Large intestine (tissue), 3 donors: ENCODE measurements at regions not wholly inside any gene's neighbourhood (a gene's known extent, or its start where the extent isn't known, plus 50 kb on each side); places are given as distances from the start of the nearest gene placed in this dataset.
"Not testable (repeated sequence)": the region's sequence is repeated elsewhere in the genome, so short reads cannot be mapped to it uniquely, and the experiment has no call there.

Experiments
- DNase-seq, 2 donors: peaks; one replicate each; pipeline versions ENCODE4 v3.0.0 to v3.0.0-alpha.2; 2013
- H3K27ac ChIP-seq: one replicate; pipeline ENCODE4 v1.5.1; 2013; ENCODE audit warnings: low read length
- H3K27me3 ChIP-seq: 2 replicates; pipeline ENCODE4 v1.6.1; 2013; ENCODE audit warnings: low read length; ENCODE audit not compliant: control insufficient read depth, insufficient read depth
- H3K36me3 ChIP-seq: 2 replicates; pipeline ENCODE4 v1.6.1; 2013; ENCODE audit warnings: low read length; ENCODE audit not compliant: control insufficient read depth, insufficient read depth
- H3K4me1 ChIP-seq: one replicate; pipeline ENCODE4 v1.6.1; 2013; ENCODE audit warnings: low read length; ENCODE audit not compliant: control insufficient read depth, insufficient read depth
- H3K4me3 ChIP-seq: one replicate; pipeline ENCODE4 v1.5.1; 2013; ENCODE audit warnings: low read length
- H3K9me3 ChIP-seq: one replicate; pipeline ENCODE4 v1.6.1; 2013; ENCODE audit warnings: mild to moderate bottlenecking, low read depth, low read length, moderate library complexity; ENCODE audit not compliant: control insufficient read depth
- WGBS: methylation state at CpG from one replicate; pipeline ENCODE4 v1.1.5; 2013; ENCODE audit warnings: low lambda C conversion rate; ENCODE audit not compliant: insufficient coverage; 5-methylcytosine and 5-hydroxymethylcytosine counted together

- H3K27me3 ChIP-seq: no peaks in the 10 kb centered on the region
- no peaks in the 10 kb centered on the region for H3K9me3 ChIP-seq
- no peaks in the 10 kb centered on the region for H3K4me1 ChIP-seq
- H3K4me3 ChIP-seq: no peak overlapping the region
- no peak overlapping the region for H3K27ac ChIP-seq
- 33% methylated on average over 1 of the region's 2 CpGs for WGBS
- DNase-seq: no peak
- H3K36me3 ChIP-seq: no peaks in the 10 kb centered on the region
Observed at GRCh38 chr2:143996974-143997373, 522.9 kb downstream of the ZEB2 start.

- no peak for DNase-seq
- H3K4me1 ChIP-seq: no peaks in the 10 kb centered on the region
- no peak overlapping the region for H3K27ac ChIP-seq
- H3K9me3 ChIP-seq: peaks cover 3% of the 10 kb centered on the region
- H3K4me3 ChIP-seq: no peak overlapping the region
- 100% methylated on average over 1 of the region's 1 CpG for WGBS
- no peaks in the 10 kb centered on the region for H3K27me3 ChIP-seq
- H3K36me3 ChIP-seq: no peaks in the 10 kb centered on the region
Observed at GRCh38 chr2:143994961-143995360, 525.0 kb downstream of the ZEB2 start.

- not testable (repeated sequence) for H3K36me3 ChIP-seq, H3K4me3 ChIP-seq, DNase-seq, H3K9me3 ChIP-seq, H3K4me1 ChIP-seq, H3K27me3 ChIP-seq, H3K27ac ChIP-seq
- WGBS: no CpG with 5 or more reads among the region's 30 CpGs
Observed at GRCh38 chr2:143991596-143991995, 528.3 kb downstream of the ZEB2 start.

- no peak overlapping the region for H3K27ac ChIP-seq
- no peaks in the 10 kb centered on the region for H3K36me3 ChIP-seq
- no peaks in the 10 kb centered on the region for H3K27me3 ChIP-seq
- H3K4me1 ChIP-seq: no peaks in the 10 kb centered on the region
- no peak for DNase-seq
- H3K9me3 ChIP-seq: peaks cover 3% of the 10 kb centered on the region
- no peak overlapping the region for H3K4me3 ChIP-seq
- WGBS: no CpG with 5 or more reads among the region's 1 CpG
Observed at GRCh38 chr2:143988082-143988481, 531.8 kb downstream of the ZEB2 start.

GRCh38 chr2:143981428-143981827 is 538.5 kb downstream of the ZEB2 start:
- Histone ChIP-seq H3K27me3 (no peaks in the 10 kb centered on the region), H3K4me3 (no peak overlapping the region), H3K27ac (no peak overlapping the region), H3K9me3 (no peaks in the 10 kb centered on the region), H3K36me3 (no peaks in the 10 kb centered on the region), H3K4me1 (no peaks in the 10 kb centered on the region)
- WGBS: 100% methylated on average over 2 of the region's 2 CpGs
- no peak for DNase-seq

- H3K4me3 ChIP-seq: no peak overlapping the region
- no peaks in the 10 kb centered on the region for H3K4me1 ChIP-seq
- H3K9me3 ChIP-seq: peaks cover 3% of the 10 kb centered on the region
- no CpG with 5 or more reads among the region's 6 CpGs for WGBS
- H3K27me3 ChIP-seq: no peaks in the 10 kb centered on the region
- H3K27ac ChIP-seq: no peak overlapping the region
- no peaks in the 10 kb centered on the region for H3K36me3 ChIP-seq
- DNase-seq: no peak
Observed at GRCh38 chr2:143977356-143977755, 542.6 kb downstream of the ZEB2 start.

- Histone ChIP-seq H3K36me3 (no peaks in the 10 kb centered on the region), H3K27me3 (no peaks in the 10 kb centered on the region)
- 67% methylated on average over 1 of the region's 1 CpG for WGBS
Observed at GRCh38 chr2:143975216-143975615, 544.7 kb downstream of the ZEB2 start.

GRCh38 chr2:143974262-143974661 is 545.7 kb downstream of the ZEB2 start:
- WGBS: 83% methylated on average over 1 of the region's 1 CpG
- Histone ChIP-seq H3K27me3 (no peaks in the 10 kb centered on the region), H3K9me3 (peaks cover 3% of the 10 kb centered on the region), H3K4me3 (no peak overlapping the region), H3K4me1 (no peaks in the 10 kb centered on the region), H3K36me3 (no peaks in the 10 kb centered on the region), H3K27ac (no peak overlapping the region)
- DNase-seq: no peak

More at GRCh38 chr2:143975216-143975615, 544.7 kb downstream of the ZEB2 start:
- no peaks in the 10 kb centered on the region for H3K4me1 ChIP-seq
- H3K9me3 ChIP-seq: peaks cover 3% of the 10 kb centered on the region
- DNase-seq: no peak
- H3K4me3 ChIP-seq: no peak overlapping the region
- H3K27ac ChIP-seq: no peak overlapping the region

- no peak for DNase-seq
- H3K27me3 ChIP-seq: no peaks in the 10 kb centered on the region
- H3K27ac ChIP-seq: no peak overlapping the region
- no CpG with 5 or more reads among the region's 2 CpGs for WGBS
- H3K9me3 ChIP-seq: peaks cover 3% of the 10 kb centered on the region
- no peaks in the 10 kb centered on the region for H3K4me1 ChIP-seq
- no peak overlapping the region for H3K4me3 ChIP-seq
- no peaks in the 10 kb centered on the region for H3K36me3 ChIP-seq
Observed at GRCh38 chr2:143968860-143969259, 551.1 kb downstream of the ZEB2 start.

- Histone ChIP-seq H3K27me3 (no peaks in the 10 kb centered on the region), H3K27ac (no peak overlapping the region), H3K4me1 (no peaks in the 10 kb centered on the region), H3K4me3 (no peak overlapping the region), H3K9me3 (peaks cover under 1% of the 10 kb centered on the region), H3K36me3 (no peaks in the 10 kb centered on the region)
- no CpG with 5 or more reads among the region's 4 CpGs for WGBS
- no peak for DNase-seq
Observed at GRCh38 chr2:143968360-143968759, 551.6 kb downstream of the ZEB2 start.

GRCh38 chr2:143965493-143966164 is 554.3 kb downstream of the ZEB2 start:
- Histone ChIP-seq H3K4me3 (no peak overlapping the region), H3K9me3 (no peaks in the 10 kb centered on the region), H3K27ac (no peak overlapping the region), H3K27me3 (no peaks in the 10 kb centered on the region), H3K36me3 (no peaks in the 10 kb centered on the region), H3K4me1 (no peaks in the 10 kb centered on the region)
- WGBS: no CpG with 5 or more reads among the region's 4 CpGs
- no peak for DNase-seq
